ENCODE measurements at regions not wholly inside any gene's neighbourhood (a gene's known extent, or its start where the extent isn't known, plus 50 kb on each side); places are given as distances from the start of the nearest gene placed in this dataset.

DNA sequence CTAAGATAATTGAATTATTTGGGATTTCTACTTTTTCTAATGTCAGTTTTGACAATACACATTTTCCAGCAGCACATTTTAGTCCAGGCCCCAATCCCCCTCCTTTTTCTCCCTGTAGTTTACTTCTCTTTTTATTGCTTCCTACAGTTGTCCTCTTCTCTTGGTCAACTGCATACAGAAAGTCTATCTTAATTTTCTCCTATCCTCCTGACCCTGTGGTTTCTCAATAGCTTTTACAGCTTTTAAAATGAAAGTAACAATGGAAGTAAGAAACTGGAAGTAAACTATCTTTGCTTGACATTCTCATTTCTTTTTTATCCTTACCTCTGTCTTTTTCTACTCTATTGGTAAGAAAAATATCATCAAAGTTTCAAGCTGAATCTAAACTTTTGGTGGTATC is 106.5 kb upstream of the OXGR1 start:
- FAIRE-seq = no peak
- Histone ChIP-seq H3K36me3 (ENCODE audit: insufficient read depth, low read length) (no peaks in the 10 kb centered on the region), H3K9ac (ENCODE audit: low read length) (no peak overlapping the region), H3K27ac (ENCODE audit: low read depth, low read length) (no peak overlapping the region), H2AFZ (ENCODE audit: low read depth, low read length) (no peak overlapping the region), H3K4me3 (ENCODE audit: insufficient read depth, low read depth, low read length) (no peak overlapping the region), H3K4me2 (ENCODE audit: low read length) (no peak overlapping the region), H3K79me2 (ENCODE audit: insufficient read depth, low read length) (no peaks in the 10 kb centered on the region), H3K27me3 (ENCODE audit: insufficient read depth, low read length) (no peaks in the 10 kb centered on the region), H4K20me1 (ENCODE audit: insufficient read depth, low read length) (no peaks in the 10 kb centered on the region), H3K9me3 (ENCODE audit: insufficient read depth, low read depth, low read length) (no peaks in the 10 kb centered on the region), H3K4me1 (ENCODE audit: insufficient read depth, low read length) (no peaks in the 10 kb centered on the region)
- Mint-ChIP-seq H3K36me3 (ENCODE audit: low read depth, unreplicated experiment) (no peaks in the 10 kb centered on the region), H3K27me3 (ENCODE audit: low read depth, unreplicated experiment) (no peaks in the 10 kb centered on the region), H3K4me3 (ENCODE audit: unreplicated experiment) (no peak overlapping the region), H3K27ac (ENCODE audit: unreplicated experiment) (no peak overlapping the region), H3K4me1 (ENCODE audit: low read depth, unreplicated experiment) (peaks cover 3% of the 10 kb centered on the region), H3K9me3 (ENCODE audit: unreplicated experiment) (peaks cover 5% of the 10 kb centered on the region)
- DNase-seq (ENCODE audit: low read depth) = no peak
- no peak for TF ChIP-seq EZH2 (IDR thresholded peaks at IDR 0.05; ENCODE audit: insufficient read depth, low read length)
- TF ChIP-seq, protein P1, sequence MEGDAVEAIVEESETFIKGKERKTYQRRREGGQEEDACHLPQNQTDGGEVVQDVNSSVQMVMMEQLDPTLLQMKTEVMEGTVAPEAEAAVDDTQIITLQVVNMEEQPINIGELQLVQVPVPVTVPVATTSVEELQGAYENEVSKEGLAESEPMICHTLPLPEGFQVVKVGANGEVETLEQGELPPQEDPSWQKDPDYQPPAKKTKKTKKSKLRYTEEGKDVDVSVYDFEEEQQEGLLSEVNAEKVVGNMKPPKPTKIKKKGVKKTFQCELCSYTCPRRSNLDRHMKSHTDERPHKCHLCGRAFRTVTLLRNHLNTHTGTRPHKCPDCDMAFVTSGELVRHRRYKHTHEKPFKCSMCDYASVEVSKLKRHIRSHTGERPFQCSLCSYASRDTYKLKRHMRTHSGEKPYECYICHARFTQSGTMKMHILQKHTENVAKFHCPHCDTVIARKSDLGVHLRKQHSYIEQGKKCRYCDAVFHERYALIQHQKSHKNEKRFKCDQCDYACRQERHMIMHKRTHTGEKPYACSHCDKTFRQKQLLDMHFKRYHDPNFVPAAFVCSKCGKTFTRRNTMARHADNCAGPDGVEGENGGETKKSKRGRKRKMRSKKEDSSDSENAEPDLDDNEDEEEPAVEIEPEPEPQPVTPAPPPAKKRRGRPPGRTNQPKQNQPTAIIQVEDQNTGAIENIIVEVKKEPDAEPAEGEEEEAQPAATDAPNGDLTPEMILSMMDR (IDR thresholded peaks at IDR 0.05; ENCODE audit: insufficient read depth, low read depth, low read length) = no peak

DNA sequence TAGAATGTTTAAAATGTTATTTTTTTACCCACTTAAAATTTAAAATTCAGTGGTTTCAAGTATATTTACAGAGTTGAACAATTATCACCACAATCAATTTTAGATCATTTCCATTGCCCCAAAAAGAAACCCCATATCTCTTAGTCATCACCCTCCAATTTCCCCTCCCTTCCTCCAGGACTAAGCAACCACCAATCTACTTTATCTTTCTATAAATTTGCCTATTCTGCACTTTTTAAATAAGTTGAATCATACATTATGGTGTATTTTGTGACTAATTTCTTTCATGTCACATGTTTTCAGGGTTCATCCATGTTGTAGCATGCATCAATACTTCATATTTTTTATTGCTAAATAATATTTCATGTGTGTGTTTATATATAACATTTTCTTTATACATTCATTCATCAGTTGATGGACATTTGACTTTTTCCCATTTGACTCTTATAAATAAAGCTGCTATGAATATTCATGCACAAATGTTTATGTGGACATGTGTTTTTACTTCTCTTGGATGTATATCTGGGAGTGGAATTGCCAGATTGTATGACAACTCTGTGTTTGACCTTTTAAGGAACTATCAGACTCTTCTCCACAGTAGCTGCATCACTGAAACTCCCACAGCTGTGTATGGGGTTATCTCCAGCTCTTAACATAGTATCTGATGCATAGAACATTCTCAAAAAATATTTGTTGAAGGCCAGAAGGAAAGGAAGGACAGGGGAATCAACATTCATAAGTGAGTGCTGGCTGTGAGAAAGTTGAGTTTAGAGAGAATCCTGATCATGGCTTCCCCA is 107.8 kb upstream of the OXGR1 start:
- TF ChIP-seq, protein P1 (IDR thresholded peaks at IDR 0.05; ENCODE audit: insufficient read depth, low read depth, low read length) = no peak
- no peak for TF ChIP-seq EZH2 (IDR thresholded peaks at IDR 0.05; ENCODE audit: insufficient read depth, low read length)

DNA sequence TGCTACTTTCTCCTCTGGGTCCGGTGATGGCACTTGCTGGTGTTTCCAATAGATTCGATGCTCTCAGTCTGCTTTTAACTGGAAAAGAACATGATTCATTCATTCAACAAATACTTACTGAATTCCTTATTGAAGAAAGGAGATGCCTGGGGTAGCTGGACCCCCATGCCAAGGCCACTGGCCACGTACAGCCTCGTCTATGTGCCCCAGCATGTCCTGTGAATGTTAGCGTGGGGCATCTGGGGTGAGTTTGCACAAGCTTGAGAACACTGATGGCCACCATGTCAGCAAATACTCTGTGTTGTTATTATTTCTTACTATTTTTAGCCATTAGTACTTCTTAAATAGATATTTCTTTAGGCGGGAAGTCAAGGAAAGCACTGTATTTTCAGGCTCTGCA is 112.0 kb upstream of the OXGR1 start:
- H3K4me1 ChIP-seq (ENCODE audit: insufficient read depth, low read length) = peaks cover 14% of the 10 kb centered on the region
- H3K27ac ChIP-seq (ENCODE audit: low read depth, low read length) = no peak overlapping the region
- H3K36me3 Mint-ChIP-seq (ENCODE audit: low read depth, unreplicated experiment) = no peaks in the 10 kb centered on the region
- H3K4me2 ChIP-seq (ENCODE audit: low read length) = no peak overlapping the region
- no peaks in the 10 kb centered on the region for H3K27me3 ChIP-seq (ENCODE audit: insufficient read depth, low read length)
- H3K4me3 ChIP-seq (ENCODE audit: insufficient read depth, low read depth, low read length) = no peak overlapping the region
- H2AFZ ChIP-seq (ENCODE audit: low read depth, low read length) = no peak overlapping the region
- no peak overlapping the region for H3K4me3 Mint-ChIP-seq (ENCODE audit: unreplicated experiment)
- no peak for FAIRE-seq
- no peaks in the 10 kb centered on the region for H4K20me1 ChIP-seq (ENCODE audit: insufficient read depth, low read length)
- H3K79me2 ChIP-seq (ENCODE audit: insufficient read depth, low read length) = no peaks in the 10 kb centered on the region
- H3K9me3 Mint-ChIP-seq (ENCODE audit: unreplicated experiment) = peaks cover 2% of the 10 kb centered on the region
- peaks cover 9% of the 10 kb centered on the region for H3K4me1 Mint-ChIP-seq (ENCODE audit: low read depth, unreplicated experiment)
- H3K9ac ChIP-seq (ENCODE audit: low read length) = no peak overlapping the region
- H3K27me3 Mint-ChIP-seq (ENCODE audit: low read depth, unreplicated experiment) = no peaks in the 10 kb centered on the region
- H3K27ac Mint-ChIP-seq (ENCODE audit: unreplicated experiment) = no peak overlapping the region
- H3K36me3 ChIP-seq (ENCODE audit: insufficient read depth, low read length) = no peaks in the 10 kb centered on the region
- H3K9me3 ChIP-seq (ENCODE audit: insufficient read depth, low read depth, low read length) = no peaks in the 10 kb centered on the region
- no peak for DNase-seq (ENCODE audit: low read depth)
- TF ChIP-seq EZH2 (IDR thresholded peaks at IDR 0.05; ENCODE audit: insufficient read depth, low read length) = no peak
- TF ChIP-seq, protein P1 (IDR thresholded peaks at IDR 0.05; ENCODE audit: insufficient read depth, low read depth, low read length) = no peak

More for the DNA sequence above, 107.8 kb upstream of the OXGR1 start:
- Histone ChIP-seq H3K9me3 (ENCODE audit: insufficient read depth, low read depth, low read length) (no peaks in the 10 kb centered on the region), H3K4me1 (ENCODE audit: insufficient read depth, low read length) (no peaks in the 10 kb centered on the region), H2AFZ (ENCODE audit: low read depth, low read length) (no peak overlapping the region), H3K4me2 (ENCODE audit: low read length) (no peak overlapping the region), H3K79me2 (ENCODE audit: insufficient read depth, low read length) (no peaks in the 10 kb centered on the region), H3K4me3 (ENCODE audit: insufficient read depth, low read depth, low read length) (no peak overlapping the region), H3K9ac (ENCODE audit: low read length) (no peak overlapping the region), H3K36me3 (ENCODE audit: insufficient read depth, low read length) (no peaks in the 10 kb centered on the region), H4K20me1 (ENCODE audit: insufficient read depth, low read length) (no peaks in the 10 kb centered on the region), H3K27ac (ENCODE audit: low read depth, low read length) (no peak overlapping the region), H3K27me3 (ENCODE audit: insufficient read depth, low read length) (no peaks in the 10 kb centered on the region)
- no peak for DNase-seq (ENCODE audit: low read depth)
- Mint-ChIP-seq H3K4me3 (ENCODE audit: unreplicated experiment) (no peak overlapping the region), H3K36me3 (ENCODE audit: low read depth, unreplicated experiment) (no peaks in the 10 kb centered on the region), H3K9me3 (ENCODE audit: unreplicated experiment) (peaks cover 5% of the 10 kb centered on the region), H3K4me1 (ENCODE audit: low read depth, unreplicated experiment) (peaks cover 3% of the 10 kb centered on the region), H3K27ac (ENCODE audit: unreplicated experiment) (no peak overlapping the region), H3K27me3 (ENCODE audit: low read depth, unreplicated experiment) (no peaks in the 10 kb centered on the region)
- no peak for FAIRE-seq

Measured in astrocyte (in vitro differentiated cells and primary cell).